IMR-90 (cell line): ENCODE measurements at regions not wholly inside any gene's neighbourhood (a gene's known extent, or its start where the extent isn't known, plus 50 kb on each side); places are given as distances from the start of the nearest gene placed in this dataset.

Experiments used
- ATAC-seq: fragments of 200-7000 bp; cut with Tn5 transposase; 2 replicates; pipeline ENCODE4 v1.9.1; 2020; ENCODE audit warnings: low read depth, mild to moderate bottlenecking, moderate library complexity
- BruUV-seq: library from RNA; stranded (reverse); fragments of 400-500 nt; replicated peaks from 2 replicates; lab custom pipeline; 2021; lab: Mats Ljungman, UMichigan
- CTCF ChIA-PET: fragments of 300-600 bp; formaldehyde crosslinking; extraction: SDS; loops from one replicate; lab custom pipeline; 2021; ENCODE audit warnings: antibody characterized with exemption; lab: Yijun Ruan, JAX
- POLR2A ChIA-PET: fragments of 300-600 bp; sonication (Branson Sonifier 250); formaldehyde crosslinking; loops from one replicate; lab custom pipeline; 2022; ENCODE audit warnings: antibody characterized with exemption; ENCODE audit not compliant: unreplicated experiment; lab: Charles Lee
- DNase-seq: peaks from one replicate; pipeline ENCODE4 v3.0.0; 2013
- H2AFZ ChIP-seq: replicated peaks from 2 replicates; pipeline ENCODE3; 2013; ENCODE audit warnings: low read length, mild to moderate bottlenecking; ENCODE audit not compliant: poor library complexity
- H2AK5ac ChIP-seq: 2 replicates; pipeline ENCODE4 v1.6.1; 2013; ENCODE audit warnings: low read depth, low read length, inconsistent platforms
- H2AK9ac ChIP-seq: replicated peaks from 2 replicates; pipeline ENCODE3; 2013; ENCODE audit warnings: mild to moderate bottlenecking, low read depth, low read length, moderate library complexity; ENCODE audit not compliant: poor library complexity
- H2BK120ac ChIP-seq: 2 replicates; pipeline ENCODE4 v1.6.1; 2013; ENCODE audit warnings: low read depth, low read length, inconsistent platforms
- H2BK15ac ChIP-seq: 3 replicates; pipeline ENCODE4 v1.6.1; 2013; ENCODE audit warnings: low read depth, low read length, inconsistent platforms
- H2BK20ac ChIP-seq: 2 replicates; pipeline ENCODE4 v1.6.1; 2013; ENCODE audit warnings: low read depth, mild to moderate bottlenecking, inconsistent platforms, low read length, moderate library complexity
- H2BK5ac ChIP-seq: 2 replicates; pipeline ENCODE4 v1.6.1; 2013; ENCODE audit warnings: mild to moderate bottlenecking, low read depth, low read length, inconsistent platforms; ENCODE audit not compliant: poor library complexity, severe bottlenecking
- H3K14ac ChIP-seq: replicated peaks from 2 replicates; pipeline ENCODE4 v1.6.1; 2013; ENCODE audit warnings: low read depth, low read length, inconsistent platforms
- H3K18ac ChIP-seq: 2 replicates; pipeline ENCODE4 v1.6.1; 2013; ENCODE audit warnings: low read depth, low read length, control low read depth
- H3K23ac ChIP-seq: 2 replicates; pipeline ENCODE4 v1.6.1; 2013; ENCODE audit warnings: low read depth, low read length, inconsistent platforms
- H3K27ac ChIP-seq: 2 replicates; pipeline ENCODE4 v1.5.1; 2013; ENCODE audit warnings: mild to moderate bottlenecking, control low read depth, low read length; ENCODE audit not compliant: insufficient read depth
- H3K27me3 ChIP-seq: 2 replicates; pipeline ENCODE4 v1.6.1; 2013; ENCODE audit warnings: low read length; ENCODE audit not compliant: control insufficient read depth, insufficient read depth
- H3K36me3 ChIP-seq: 2 replicates; pipeline ENCODE4 v1.6.1; 2013; ENCODE audit warnings: low read length, mixed read lengths; ENCODE audit not compliant: control insufficient read depth, insufficient read depth
- H3K4ac ChIP-seq: 2 replicates; pipeline ENCODE4 v1.6.1; 2013; ENCODE audit warnings: low read depth, low read length, inconsistent platforms
- H3K4me1 ChIP-seq: 2 replicates; pipeline ENCODE4 v1.6.1; 2013; ENCODE audit warnings: low read length, mixed read lengths; ENCODE audit not compliant: control insufficient read depth, insufficient read depth
- H3K4me2 ChIP-seq: 2 replicates; pipeline ENCODE4 v1.6.1; 2013; ENCODE audit warnings: low read depth, mild to moderate bottlenecking, control low read depth, low read length, moderate library complexity
- H3K4me3 ChIP-seq: 2 replicates; pipeline ENCODE4 v1.5.1; 2013; ENCODE audit warnings: low read depth, mild to moderate bottlenecking, control low read depth, low read length, moderate library complexity; ENCODE audit not compliant: insufficient read depth
- H3K56ac ChIP-seq: 2 replicates; pipeline ENCODE4 v1.6.1; 2013; ENCODE audit warnings: low read length, inconsistent platforms; ENCODE audit not compliant: insufficient read depth; ENCODE audit errors: extremely low read depth
- H3K79me1 ChIP-seq, 2 experiments: 2 replicates each; pipeline ENCODE4 v1.6.1; 2013; ENCODE audit warnings: low read length in 2 of 2, inconsistent platforms in 1 of 2, low read depth in 1 of 2
- H3K9ac ChIP-seq: 2 replicates; pipeline ENCODE4 v1.6.1; 2013; ENCODE audit warnings: low read depth, low read length, control low read depth
- H3K9me1 ChIP-seq: 2 replicates; pipeline ENCODE4 v1.6.1; 2013; ENCODE audit warnings: low read length, inconsistent platforms; ENCODE audit not compliant: insufficient read depth
- H3K9me3 ChIP-seq: 2 replicates; pipeline ENCODE4 v1.6.1; 2013; ENCODE audit warnings: low read length; ENCODE audit not compliant: control insufficient read depth, insufficient read depth
- H4K20me1 ChIP-seq: 2 replicates; pipeline ENCODE4 v1.6.1; 2013; ENCODE audit warnings: low read length, inconsistent platforms; ENCODE audit not compliant: insufficient read depth
- H4K5ac ChIP-seq: 2 replicates; pipeline ENCODE4 v1.6.1; 2013; ENCODE audit warnings: mild to moderate bottlenecking, low read depth, low read length, control low read depth
- H4K8ac ChIP-seq, 2 experiments: 2 replicates each; pipeline ENCODE4 v1.6.1; 2013; ENCODE audit warnings: low read depth in 2 of 2, low read length in 2 of 2, control low read depth in 1 of 2, inconsistent platforms in 1 of 2
- H4K91ac ChIP-seq: 2 replicates; pipeline ENCODE4 v1.6.1; 2013; ENCODE audit warnings: low read depth, low read length, inconsistent platforms; ENCODE audit not compliant: insufficient read depth
- BHLHE40 ChIP-seq: fragments of 150-350 bp; IDR thresholded peaks from 2 replicates; pipeline ENCODE4 v1.6.1; 2016; ENCODE audit warnings: mild to moderate bottlenecking, low read depth, low read length
- CEBPB ChIP-seq: IDR thresholded peaks from 2 replicates; pipeline ENCODE4 v1.6.1; 2012; ENCODE audit warnings: low read depth, low read length, improper control_type of control experiment
- CHD1 ChIP-seq: IDR thresholded peaks from 2 replicates; pipeline ENCODE4 v1.6.1; 2012; ENCODE audit warnings: low read depth, low read length, improper control_type of control experiment
- FOS ChIP-seq: fragments of 150-350 bp; IDR thresholded peaks from 2 replicates; pipeline ENCODE4 v1.6.1; 2016; ENCODE audit warnings: low read depth, low read length
- MAFK ChIP-seq: IDR thresholded peaks from 2 replicates; pipeline ENCODE4 v1.6.1; 2012; ENCODE audit warnings: low read depth, low read length, improper control_type of control experiment
- MAZ ChIP-seq: IDR thresholded peaks from 2 replicates; pipeline ENCODE4 v1.6.1; 2012; ENCODE audit warnings: low read depth, mild to moderate bottlenecking, low read length, improper control_type of control experiment, moderate library complexity, borderline replicate concordance
- MXI1 ChIP-seq: IDR thresholded peaks from 2 replicates; pipeline ENCODE4 v1.6.1; 2012; ENCODE audit warnings: low read depth, mild to moderate bottlenecking, low read length, moderate library complexity, borderline replicate concordance
- NFE2L2 ChIP-seq: fragments of 150-350 bp; IDR thresholded peaks from 2 replicates; pipeline ENCODE4 v1.6.1; 2016; ENCODE audit warnings: low read depth, mild to moderate bottlenecking, low read length
- POLR2A ChIP-seq: IDR thresholded peaks from 2 replicates; pipeline ENCODE4 v1.6.1; 2012; ENCODE audit warnings: mild to moderate bottlenecking, low read depth, low read length
- RAD21 ChIP-seq: IDR thresholded peaks from 2 replicates; pipeline ENCODE4 v1.6.1; 2012; ENCODE audit warnings: low read length, improper control_type of control experiment
- RCOR1 ChIP-seq: IDR thresholded peaks from 2 replicates; pipeline ENCODE4 v1.6.1; 2012; ENCODE audit warnings: mild to moderate bottlenecking, low read length, improper control_type of control experiment; ENCODE audit not compliant: insufficient replicate concordance
- RFX5 ChIP-seq: IDR thresholded peaks from 2 replicates; pipeline ENCODE4 v1.8.0; 2012; ENCODE audit warnings: low read depth, mild to moderate bottlenecking, low read length, moderate library complexity
- SMC3 ChIP-seq: fragments of 150-350 bp; IDR thresholded peaks from 2 replicates; pipeline ENCODE4 v1.6.1; 2016; ENCODE audit warnings: low read depth, mild to moderate bottlenecking, antibody characterized with exemption, low read length, moderate library complexity
- WGBS, 2 experiments: methylation state at CpG; one replicate each; pipeline versions ENCODE4 v1.1.5 to v1.1.7; 2013; ENCODE audit warnings: missing lambda C conversion rate in 2 of 2; ENCODE audit not compliant: insufficient read length in 1 of 2; ENCODE audit errors: extremely low coverage in 2 of 2; 5-methylcytosine and 5-hydroxymethylcytosine counted together
- dilution Hi-C: fragments of 300-500 bp; cut with HindIII; formaldehyde crosslinking; loops from one replicate; pipeline ENCODE4 v1.14.3; 2018; ENCODE audit warnings: low sequenced_read_pairs; ENCODE audit not compliant: unreplicated experiment
- in situ Hi-C: fragments of 300-500 bp; cut with MboI; formaldehyde crosslinking; loops from 3 replicates; pipeline ENCODE4 v1.14.3; 2019; ENCODE audit warnings: low sequenced_read_pairs, inconsistent platforms, mixed read lengths
- intact Hi-C: fragments of 100-400 bp; cut with micrococcal nuclease; formaldehyde crosslinking; loops from 2 replicates; pipeline ENCODE4 v1.10.0; 2022
- TF ChIP-seq, protein P1 (sequence below): fragments of 150-350 bp; IDR thresholded peaks from 2 replicates; pipeline ENCODE4 v1.6.1; 2016; ENCODE audit warnings: low read depth, mild to moderate bottlenecking, low read length, moderate library complexity, borderline replicate concordance
- TF ChIP-seq, protein P2 (sequence below): conservative IDR thresholded peaks from 2 replicates; pipeline ENCODE4 v1.5.1; 2012; ENCODE audit warnings: mild to moderate bottlenecking, low read depth, low read length, improper control_type of control experiment
- TF ChIP-seq, protein P3 (sequence below): fragments of 150-350 bp; IDR thresholded peaks from 2 replicates; pipeline ENCODE4 v1.6.1; 2017; ENCODE audit warnings: mild to moderate bottlenecking, antibody characterized with exemption, low read length, low read depth

DNA sequence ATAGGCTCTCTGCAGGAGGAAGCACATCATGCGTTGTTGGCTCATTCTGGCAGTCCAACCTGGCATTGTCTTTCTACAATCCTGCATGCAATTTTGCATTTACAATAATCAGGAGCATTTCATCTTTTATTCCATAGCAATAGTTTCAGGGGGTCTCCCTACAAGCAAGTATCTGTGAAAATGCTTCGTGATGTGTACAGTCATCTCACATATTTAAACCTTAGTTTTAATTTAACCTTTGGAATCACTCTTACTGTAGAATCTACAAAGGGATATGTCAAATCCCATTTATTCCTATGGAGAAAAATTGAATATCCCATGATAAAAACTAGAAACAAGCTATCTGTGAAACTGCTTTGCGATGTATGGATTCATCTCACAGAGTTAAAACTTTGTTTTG lies 112.0 kb upstream of the WSB1 start:
- H3K9ac ChIP-seq = no peak overlapping the region
- no peaks in the 10 kb centered on the region for H3K4me1 ChIP-seq
- no peak for DNase-seq
- H3K23ac ChIP-seq = no peak overlapping the region
- no peak overlapping the region for H4K8ac ChIP-seq
- intact Hi-C loops = no loop called here
- H3K14ac ChIP-seq = no peak overlapping the region
- CTCF ChIA-PET = interaction anchor here (0.8 kb wide), 1 partner anchor 11 kb away, joined by 3 read pairs; no protein-coding TSS in a partner anchor
- no peak overlapping the region for H4K91ac ChIP-seq
- 100% methylated on average over 1 of the region's 3 CpGs; no CpG with 5 or more reads in 1 of the 2 experiments for WGBS, 2 experiments
- H3K4me3 ChIP-seq = no peak overlapping the region
- H3K27me3 ChIP-seq = no peaks in the 10 kb centered on the region
- no peak overlapping the region for H3K56ac ChIP-seq
- POLR2A ChIA-PET = no interaction called here
- H4K5ac ChIP-seq = no peak overlapping the region
- H2BK5ac ChIP-seq = no peak overlapping the region
- no peaks in the 10 kb centered on the region for H3K9me1 ChIP-seq
- ATAC-seq = no peak
- no peak overlapping the region for H2AK9ac ChIP-seq
- no peak overlapping the region for H2AK5ac ChIP-seq
- H3K18ac ChIP-seq = no peak overlapping the region
- no peak overlapping the region for H3K4me2 ChIP-seq
- no peak overlapping the region for H2AFZ ChIP-seq
- H3K27ac ChIP-seq = no peak overlapping the region
- in situ Hi-C loops = no loop called here
- H2BK120ac ChIP-seq = no peak overlapping the region
- H3K9me3 ChIP-seq = no peaks in the 10 kb centered on the region
- H3K36me3 ChIP-seq = no peaks in the 10 kb centered on the region
- no peaks in the 10 kb centered on the region for H3K79me1 ChIP-seq
- no peak for TF ChIP-seq MAFK
- TF ChIP-seq POLR2A = no peak
- no peak for TF ChIP-seq MXI1
- no peak for TF ChIP-seq CHD1
- TF ChIP-seq RCOR1 = no peak
- TF ChIP-seq BHLHE40 = no peak
- no peak for TF ChIP-seq RAD21
- TF ChIP-seq, protein P1, sequence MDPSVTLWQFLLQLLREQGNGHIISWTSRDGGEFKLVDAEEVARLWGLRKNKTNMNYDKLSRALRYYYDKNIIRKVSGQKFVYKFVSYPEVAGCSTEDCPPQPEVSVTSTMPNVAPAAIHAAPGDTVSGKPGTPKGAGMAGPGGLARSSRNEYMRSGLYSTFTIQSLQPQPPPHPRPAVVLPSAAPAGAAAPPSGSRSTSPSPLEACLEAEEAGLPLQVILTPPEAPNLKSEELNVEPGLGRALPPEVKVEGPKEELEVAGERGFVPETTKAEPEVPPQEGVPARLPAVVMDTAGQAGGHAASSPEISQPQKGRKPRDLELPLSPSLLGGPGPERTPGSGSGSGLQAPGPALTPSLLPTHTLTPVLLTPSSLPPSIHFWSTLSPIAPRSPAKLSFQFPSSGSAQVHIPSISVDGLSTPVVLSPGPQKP = no peak
- no peak for TF ChIP-seq MAZ
- no peak for TF ChIP-seq SMC3
- no peak for TF ChIP-seq CEBPB
- TF ChIP-seq, protein P2, sequence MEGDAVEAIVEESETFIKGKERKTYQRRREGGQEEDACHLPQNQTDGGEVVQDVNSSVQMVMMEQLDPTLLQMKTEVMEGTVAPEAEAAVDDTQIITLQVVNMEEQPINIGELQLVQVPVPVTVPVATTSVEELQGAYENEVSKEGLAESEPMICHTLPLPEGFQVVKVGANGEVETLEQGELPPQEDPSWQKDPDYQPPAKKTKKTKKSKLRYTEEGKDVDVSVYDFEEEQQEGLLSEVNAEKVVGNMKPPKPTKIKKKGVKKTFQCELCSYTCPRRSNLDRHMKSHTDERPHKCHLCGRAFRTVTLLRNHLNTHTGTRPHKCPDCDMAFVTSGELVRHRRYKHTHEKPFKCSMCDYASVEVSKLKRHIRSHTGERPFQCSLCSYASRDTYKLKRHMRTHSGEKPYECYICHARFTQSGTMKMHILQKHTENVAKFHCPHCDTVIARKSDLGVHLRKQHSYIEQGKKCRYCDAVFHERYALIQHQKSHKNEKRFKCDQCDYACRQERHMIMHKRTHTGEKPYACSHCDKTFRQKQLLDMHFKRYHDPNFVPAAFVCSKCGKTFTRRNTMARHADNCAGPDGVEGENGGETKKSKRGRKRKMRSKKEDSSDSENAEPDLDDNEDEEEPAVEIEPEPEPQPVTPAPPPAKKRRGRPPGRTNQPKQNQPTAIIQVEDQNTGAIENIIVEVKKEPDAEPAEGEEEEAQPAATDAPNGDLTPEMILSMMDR = no peak
- TF ChIP-seq FOS = no peak
- TF ChIP-seq RFX5 = no peak
- TF ChIP-seq, protein P3, sequence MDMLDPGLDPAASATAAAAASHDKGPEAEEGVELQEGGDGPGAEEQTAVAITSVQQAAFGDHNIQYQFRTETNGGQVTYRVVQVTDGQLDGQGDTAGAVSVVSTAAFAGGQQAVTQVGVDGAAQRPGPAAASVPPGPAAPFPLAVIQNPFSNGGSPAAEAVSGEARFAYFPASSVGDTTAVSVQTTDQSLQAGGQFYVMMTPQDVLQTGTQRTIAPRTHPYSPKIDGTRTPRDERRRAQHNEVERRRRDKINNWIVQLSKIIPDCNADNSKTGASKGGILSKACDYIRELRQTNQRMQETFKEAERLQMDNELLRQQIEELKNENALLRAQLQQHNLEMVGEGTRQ = no peak
- no peak for TF ChIP-seq NFE2L2
- H3K4ac ChIP-seq = no peak overlapping the region
- H4K20me1 ChIP-seq = no peaks in the 10 kb centered on the region
- BruUV-seq = no TSS peak
- no peak overlapping the region for H2BK20ac ChIP-seq
- dilution Hi-C loops = no loop called here
- no peak overlapping the region for H2BK15ac ChIP-seq
